ENCODE measurements at regions not wholly inside any gene's neighbourhood (a gene's known extent, or its start where the extent isn't known, plus 50 kb on each side); places are given as distances from the start of the nearest gene placed in this dataset.

DNA sequence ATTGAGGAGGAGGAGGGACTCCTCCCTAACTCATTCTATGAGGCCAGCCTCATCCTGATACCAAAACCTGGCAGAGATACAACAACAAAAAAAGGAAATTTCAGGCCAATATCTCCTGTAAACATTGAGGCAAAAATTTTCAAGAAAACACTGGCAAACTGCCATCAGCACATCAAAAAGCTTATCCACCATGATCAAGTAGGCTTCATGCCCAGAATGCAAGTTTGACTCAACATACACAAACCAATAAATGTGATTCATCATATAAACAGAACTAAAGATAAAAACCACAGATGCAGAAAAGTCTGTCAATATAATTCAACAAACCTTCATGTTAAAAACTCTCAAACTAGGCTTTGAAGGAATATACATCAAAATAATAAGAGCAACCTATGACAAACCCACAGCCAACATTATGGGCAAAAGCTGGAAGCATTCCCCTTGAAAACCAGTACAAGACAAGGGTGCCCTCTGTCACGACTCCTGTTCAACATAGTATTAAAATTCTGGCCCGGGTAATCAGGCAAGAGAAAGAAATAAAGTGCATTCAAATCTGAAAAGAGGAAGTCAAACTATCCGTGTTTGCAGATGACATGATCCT, 1014.3 kb downstream of the CBLN2 start:
- TF ChIP-seq, protein P1, sequence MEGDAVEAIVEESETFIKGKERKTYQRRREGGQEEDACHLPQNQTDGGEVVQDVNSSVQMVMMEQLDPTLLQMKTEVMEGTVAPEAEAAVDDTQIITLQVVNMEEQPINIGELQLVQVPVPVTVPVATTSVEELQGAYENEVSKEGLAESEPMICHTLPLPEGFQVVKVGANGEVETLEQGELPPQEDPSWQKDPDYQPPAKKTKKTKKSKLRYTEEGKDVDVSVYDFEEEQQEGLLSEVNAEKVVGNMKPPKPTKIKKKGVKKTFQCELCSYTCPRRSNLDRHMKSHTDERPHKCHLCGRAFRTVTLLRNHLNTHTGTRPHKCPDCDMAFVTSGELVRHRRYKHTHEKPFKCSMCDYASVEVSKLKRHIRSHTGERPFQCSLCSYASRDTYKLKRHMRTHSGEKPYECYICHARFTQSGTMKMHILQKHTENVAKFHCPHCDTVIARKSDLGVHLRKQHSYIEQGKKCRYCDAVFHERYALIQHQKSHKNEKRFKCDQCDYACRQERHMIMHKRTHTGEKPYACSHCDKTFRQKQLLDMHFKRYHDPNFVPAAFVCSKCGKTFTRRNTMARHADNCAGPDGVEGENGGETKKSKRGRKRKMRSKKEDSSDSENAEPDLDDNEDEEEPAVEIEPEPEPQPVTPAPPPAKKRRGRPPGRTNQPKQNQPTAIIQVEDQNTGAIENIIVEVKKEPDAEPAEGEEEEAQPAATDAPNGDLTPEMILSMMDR (IDR thresholded peaks at IDR 0.05), result no peak
- TF ChIP-seq POLR2A (IDR thresholded peaks at IDR 0.05), result no peak
